A673 (cell line): ENCODE measurements at regions not wholly inside any gene's neighbourhood (a gene's known extent, or its start where the extent isn't known, plus 50 kb on each side); places are given as distances from the start of the nearest gene placed in this dataset.

Experiments
- BruUV-seq: library from RNA; stranded (reverse); fragments of 400-500 nt; replicated peaks from 2 replicates; lab custom pipeline; 2021; lab: Mats Ljungman, UMichigan
- CTCF ChIA-PET: fragments of 300-600 bp; sonication (Branson Sonifier 250); formaldehyde crosslinking; loops from one replicate; lab custom pipeline; 2022; ENCODE audit warnings: antibody characterized with exemption; lab: Charles Lee
- POLR2A ChIA-PET: fragments of 300-600 bp; sonication (Branson Sonifier 250); formaldehyde crosslinking; loops from one replicate; lab custom pipeline; 2022; ENCODE audit warnings: antibody characterized with exemption; ENCODE audit not compliant: low non-redundant PET; lab: Charles Lee
- DNase-seq: peaks from one replicate; pipeline ENCODE4 v3.0.0-alpha.2; 2015; ENCODE audit warnings: low spot score
- H3K27ac ChIP-seq: fragments of 200-600 bp; sonication (generic); 2 replicates; pipeline ENCODE4 v1.5.1; 2016; ENCODE audit warnings: mixed run types, low read depth, mild to moderate bottlenecking, mixed read lengths, antibody characterized with exemption, low read length; ENCODE audit not compliant: poor library complexity, severe bottlenecking
- H3K27me3 ChIP-seq: fragments of 200-600 bp; sonication (generic); replicated peaks from 2 replicates; pipeline ENCODE4 v1.6.1; 2017; ENCODE audit warnings: mixed run types, low read depth, mild to moderate bottlenecking, mixed read lengths, antibody characterized with exemption, low read length; ENCODE audit not compliant: insufficient read depth, poor library complexity
- H3K36me3 ChIP-seq: fragments of 200-600 bp; sonication (generic); 2 replicates; pipeline ENCODE4 v1.6.1; 2016; ENCODE audit warnings: mixed run types, mild to moderate bottlenecking, mixed read lengths, antibody characterized with exemption, low read length; ENCODE audit not compliant: insufficient read depth, poor library complexity, severe bottlenecking
- H3K4me1 ChIP-seq: fragments of 200-600 bp; sonication (generic); 2 replicates; pipeline ENCODE4 v1.6.1; 2017; ENCODE audit warnings: mixed run types, mild to moderate bottlenecking, mixed read lengths, antibody characterized with exemption, low read length; ENCODE audit not compliant: insufficient read depth, poor library complexity, severe bottlenecking
- H3K4me3 ChIP-seq: fragments of 200-600 bp; sonication (generic); 2 replicates; pipeline ENCODE4 v1.5.1; 2016; ENCODE audit warnings: low read depth, mixed run types, mild to moderate bottlenecking, mixed read lengths, low read length; ENCODE audit not compliant: poor library complexity, severe bottlenecking
- H3K9me3 ChIP-seq: fragments of 200-600 bp; sonication (generic); 2 replicates; pipeline ENCODE4 v1.6.1; 2016; ENCODE audit warnings: mixed run types, low read depth, mild to moderate bottlenecking, mixed read lengths, antibody characterized with exemption, low read length; ENCODE audit not compliant: poor library complexity, severe bottlenecking
- CTCF ChIP-seq: fragments of 300-800, 200-600 bp; sonication (generic); conservative IDR thresholded peaks from 2 replicates; pipeline ENCODE4 v1.5.1; 2017; ENCODE audit warnings: low read depth, mild to moderate bottlenecking, antibody characterized with exemption, low read length, moderate library complexity, mixed read lengths
- EZH2 ChIP-seq: fragments of 200-600 bp; sonication (generic); IDR thresholded peaks from 2 replicates; pipeline ENCODE4 v1.6.1; 2017; ENCODE audit warnings: borderline replicate concordance, low read depth, mild to moderate bottlenecking, mixed read lengths, antibody characterized with exemption, low read length; ENCODE audit not compliant: poor library complexity, severe bottlenecking
- intact Hi-C: fragments of 100-400 bp; cut with micrococcal nuclease; formaldehyde crosslinking; loops from one replicate; pipeline ENCODE4 v1.10.0; 2022; ENCODE audit not compliant: unreplicated experiment

DNA sequence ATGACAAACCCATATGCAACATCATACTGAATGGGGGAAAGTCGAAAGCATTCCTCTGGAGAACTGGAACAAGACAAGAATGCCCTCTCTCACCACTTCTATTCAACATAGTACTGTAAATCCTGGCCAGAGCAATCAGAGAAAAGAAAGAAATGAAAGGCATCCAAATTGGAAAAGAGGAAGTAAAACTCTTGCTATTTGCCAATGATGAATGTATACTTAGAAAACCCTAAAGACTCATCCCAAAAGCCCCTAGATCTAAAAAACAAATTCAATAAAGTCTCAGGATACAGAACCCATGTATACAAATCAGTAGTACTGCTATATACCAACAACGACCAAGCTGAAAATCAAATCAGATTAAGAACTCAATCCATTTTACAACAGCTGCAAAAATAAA, 66.9 kb downstream of the SPATA31C2 start:
- no peak for TF ChIP-seq EZH2
- TF ChIP-seq CTCF: no peak
- H3K4me3 ChIP-seq: no peak overlapping the region
- no TSS peak for BruUV-seq
- ChIA-PET CTCF (no interaction called here), POLR2A (no interaction called here)
- H3K36me3 ChIP-seq: no peaks in the 10 kb centered on the region
- H3K27me3 ChIP-seq: no peaks in the 10 kb centered on the region
- no peak overlapping the region for H3K27ac ChIP-seq
- intact Hi-C loops: no loop called here
- H3K9me3 ChIP-seq: no peaks in the 10 kb centered on the region
- DNase-seq: no peak
- H3K4me1 ChIP-seq: peaks cover 4% of the 10 kb centered on the region

- no peak for TF ChIP-seq EZH2
- no peak for TF ChIP-seq CTCF
- POLR2A ChIA-PET: no interaction called here
Observed at GRCh38 chr9:88065619-88066018, 72.7 kb downstream of the SPATA31C2 start.

GRCh38 chr9:88064554-88064953, 73.7 kb downstream of the SPATA31C2 start:
- ChIA-PET CTCF (no interaction called here), POLR2A (no interaction called here)
- no TSS peak for BruUV-seq
- TF ChIP-seq CTCF: no peak
- TF ChIP-seq EZH2: no peak
- intact Hi-C loops: no loop called here
- Histone ChIP-seq H3K27me3 (no peaks in the 10 kb centered on the region), H3K9me3 (no peaks in the 10 kb centered on the region), H3K4me1 (no peaks in the 10 kb centered on the region), H3K27ac (no peak overlapping the region), H3K36me3 (no peaks in the 10 kb centered on the region), H3K4me3 (no peak overlapping the region)
- no peak for DNase-seq

More at GRCh38 chr9:88065619-88066018, 72.7 kb downstream of the SPATA31C2 start:
- intact Hi-C loops: no loop called here
- no peaks in the 10 kb centered on the region for H3K9me3 ChIP-seq
- DNase-seq: no peak
- H3K27ac ChIP-seq: no peak overlapping the region
- no peaks in the 10 kb centered on the region for H3K4me1 ChIP-seq
- no peaks in the 10 kb centered on the region for H3K27me3 ChIP-seq
- CTCF ChIA-PET: no interaction called here
- H3K4me3 ChIP-seq: no peak overlapping the region
- BruUV-seq: no TSS peak
- H3K36me3 ChIP-seq: no peaks in the 10 kb centered on the region
